GM10266 (cell line): ENCODE measurements at regions not wholly inside any gene's neighbourhood (a gene's known extent, or its start where the extent isn't known, plus 50 kb on each side); places are given as distances from the start of the nearest gene placed in this dataset.

ENCODE experiments used
- DNase-seq: peaks from one replicate; pipeline ENCODE4 v3.0.0; 2012; ENCODE audit errors: extremely low spot score
- TF ChIP-seq, protein P1 (sequence below): IDR thresholded peaks from 2 replicates; pipeline ENCODE4 v1.5.1; 2012; ENCODE audit warnings: mild to moderate bottlenecking, low read depth; ENCODE audit not compliant: control insufficient read depth, insufficient read depth; ENCODE audit errors: missing control alignments

DNA sequence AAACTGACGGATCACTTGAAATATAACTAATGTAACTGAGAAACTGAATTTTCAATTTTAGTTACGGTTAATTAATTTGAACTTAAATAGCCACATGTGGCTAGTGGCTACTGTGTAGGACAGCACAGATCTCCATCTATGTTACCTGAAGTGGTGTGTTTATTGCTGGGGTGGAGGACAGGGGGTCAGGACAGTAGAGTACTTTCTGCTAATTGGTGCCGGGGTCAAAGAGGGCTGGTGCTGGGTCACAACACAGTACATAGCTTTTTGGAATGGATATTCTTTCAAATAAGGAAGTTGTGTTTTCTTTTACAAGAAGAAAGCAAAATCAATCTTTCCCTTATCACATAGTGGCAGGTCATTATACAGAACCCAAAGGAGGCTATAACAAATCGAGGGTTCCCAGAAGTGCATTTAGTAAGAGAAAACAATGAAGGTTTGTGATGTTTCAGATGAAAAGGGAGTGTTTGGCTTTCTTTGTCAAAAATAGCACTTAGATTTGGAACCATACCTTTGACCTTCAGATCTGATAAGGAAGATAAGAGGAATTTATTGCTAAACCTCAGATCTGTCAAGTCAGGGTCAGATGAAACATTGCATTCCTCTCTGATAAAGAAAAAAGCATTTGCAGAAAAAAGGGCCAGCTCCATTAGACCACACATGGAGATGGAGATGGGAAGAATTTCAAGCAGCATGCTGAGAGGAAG lies 384.5 kb downstream of the AASDHPPT start:
- TF ChIP-seq, protein P1, sequence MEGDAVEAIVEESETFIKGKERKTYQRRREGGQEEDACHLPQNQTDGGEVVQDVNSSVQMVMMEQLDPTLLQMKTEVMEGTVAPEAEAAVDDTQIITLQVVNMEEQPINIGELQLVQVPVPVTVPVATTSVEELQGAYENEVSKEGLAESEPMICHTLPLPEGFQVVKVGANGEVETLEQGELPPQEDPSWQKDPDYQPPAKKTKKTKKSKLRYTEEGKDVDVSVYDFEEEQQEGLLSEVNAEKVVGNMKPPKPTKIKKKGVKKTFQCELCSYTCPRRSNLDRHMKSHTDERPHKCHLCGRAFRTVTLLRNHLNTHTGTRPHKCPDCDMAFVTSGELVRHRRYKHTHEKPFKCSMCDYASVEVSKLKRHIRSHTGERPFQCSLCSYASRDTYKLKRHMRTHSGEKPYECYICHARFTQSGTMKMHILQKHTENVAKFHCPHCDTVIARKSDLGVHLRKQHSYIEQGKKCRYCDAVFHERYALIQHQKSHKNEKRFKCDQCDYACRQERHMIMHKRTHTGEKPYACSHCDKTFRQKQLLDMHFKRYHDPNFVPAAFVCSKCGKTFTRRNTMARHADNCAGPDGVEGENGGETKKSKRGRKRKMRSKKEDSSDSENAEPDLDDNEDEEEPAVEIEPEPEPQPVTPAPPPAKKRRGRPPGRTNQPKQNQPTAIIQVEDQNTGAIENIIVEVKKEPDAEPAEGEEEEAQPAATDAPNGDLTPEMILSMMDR = no peak
- no peak for DNase-seq

DNA sequence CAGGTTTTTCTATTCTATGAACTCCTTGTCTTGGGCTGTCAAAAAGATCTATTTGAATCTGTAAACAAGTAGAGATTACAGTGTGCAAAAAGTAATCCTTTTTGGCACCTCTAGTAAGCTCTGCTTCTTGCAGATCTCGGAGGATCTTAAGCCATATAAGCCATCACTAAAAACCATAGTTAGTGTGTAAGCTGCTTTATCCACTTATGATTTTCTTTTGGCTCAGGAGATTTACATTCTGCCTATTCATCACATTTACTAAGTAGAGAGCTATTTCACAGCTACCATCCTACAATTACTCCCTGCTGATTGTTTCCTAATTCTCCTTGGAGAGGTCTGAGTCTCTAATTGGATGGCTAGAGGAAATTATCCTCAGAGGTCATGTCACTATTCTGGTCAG lies 385.7 kb downstream of the AASDHPPT start:
- TF ChIP-seq, protein P1 = no peak
- DNase-seq = no peak

DNA sequence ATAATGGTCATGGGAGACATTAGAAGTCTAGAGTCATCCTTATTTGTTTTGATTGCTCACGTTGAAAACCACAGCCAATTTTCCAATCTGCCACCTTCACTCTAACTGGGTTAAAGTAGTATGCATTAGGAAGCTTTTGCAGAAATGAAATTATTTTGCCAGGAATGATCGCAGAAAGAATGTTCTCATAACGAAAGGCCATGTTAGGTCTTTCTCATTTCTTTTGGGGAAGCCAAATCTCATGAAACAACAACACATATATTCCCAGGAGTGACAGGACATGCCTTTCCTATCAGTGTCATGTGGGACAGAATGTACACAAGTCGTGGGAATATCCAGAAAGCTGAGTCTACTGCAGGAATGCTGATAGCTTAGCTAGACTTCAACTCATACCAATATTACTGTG lies 386.3 kb downstream of the AASDHPPT start:
- DNase-seq = no peak
- TF ChIP-seq, protein P1 = no peak

DNA sequence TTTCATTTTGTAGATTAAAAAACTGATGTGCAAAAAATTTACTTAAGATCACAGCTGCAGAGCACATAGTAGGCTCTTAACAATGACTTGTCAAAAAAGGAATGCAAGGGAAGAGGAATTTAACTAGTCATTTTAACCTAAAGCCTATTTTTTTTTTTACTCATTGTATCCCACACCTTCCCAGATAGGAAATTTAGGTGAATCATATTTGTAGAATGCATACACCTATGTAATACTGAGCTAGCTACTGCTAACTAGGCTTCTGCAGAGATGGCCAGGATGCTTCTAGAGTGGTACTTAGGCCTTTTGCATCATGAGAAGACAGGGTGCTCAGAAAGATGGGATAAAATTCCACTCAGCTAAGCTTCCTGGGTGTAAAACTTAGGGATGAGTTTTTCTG lies 387.3 kb downstream of the AASDHPPT start:
- TF ChIP-seq, protein P1 = no peak
- DNase-seq = no peak

DNA sequence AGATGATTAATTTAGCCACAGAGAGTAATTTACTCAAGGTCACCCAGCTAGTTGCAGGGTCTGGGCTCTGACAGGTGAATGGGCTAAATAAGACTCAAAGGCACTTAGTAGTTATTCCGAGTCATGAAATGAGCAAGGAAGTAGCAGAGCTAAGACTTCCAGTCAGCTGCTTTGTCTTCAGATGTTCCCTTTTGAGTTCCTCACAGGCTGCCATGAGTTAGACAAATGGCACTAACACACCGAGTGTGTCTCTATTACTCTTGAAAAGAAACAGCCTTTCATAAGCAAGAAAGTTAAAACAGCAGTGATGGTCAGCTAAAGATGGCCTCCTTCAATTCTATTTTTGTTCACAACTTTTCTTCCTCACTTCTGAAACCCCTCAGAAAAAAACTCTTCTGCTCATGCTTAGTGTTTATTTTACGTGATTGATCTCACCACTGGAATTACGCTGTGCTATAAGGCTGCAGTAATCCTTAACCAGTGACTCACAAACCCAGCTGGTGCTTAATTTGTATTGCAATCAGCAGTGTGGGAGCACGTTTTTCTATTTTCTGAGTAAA lies 389.1 kb downstream of the AASDHPPT start:
- TF ChIP-seq, protein P1 = no peak
- no peak for DNase-seq

DNA sequence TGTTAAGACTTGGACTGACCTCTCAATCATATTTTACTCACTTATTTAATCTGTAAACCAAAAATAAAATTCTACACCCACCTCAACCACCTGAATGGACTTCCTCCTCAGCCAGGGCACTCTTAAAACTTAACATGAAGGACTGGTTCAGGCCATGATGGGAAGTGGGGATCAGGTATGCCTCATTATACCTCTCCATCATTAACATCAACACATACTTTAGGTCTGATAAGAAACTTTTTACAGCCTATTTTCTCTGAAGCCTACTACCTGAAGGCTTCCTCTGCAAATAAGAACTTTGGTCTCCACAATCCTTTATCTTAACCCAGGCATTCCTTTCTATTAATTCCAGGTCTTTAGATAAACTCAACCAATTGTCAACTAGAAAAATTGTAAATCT lies 390.0 kb downstream of the AASDHPPT start:
- DNase-seq = no peak
- TF ChIP-seq, protein P1 = no peak

DNA sequence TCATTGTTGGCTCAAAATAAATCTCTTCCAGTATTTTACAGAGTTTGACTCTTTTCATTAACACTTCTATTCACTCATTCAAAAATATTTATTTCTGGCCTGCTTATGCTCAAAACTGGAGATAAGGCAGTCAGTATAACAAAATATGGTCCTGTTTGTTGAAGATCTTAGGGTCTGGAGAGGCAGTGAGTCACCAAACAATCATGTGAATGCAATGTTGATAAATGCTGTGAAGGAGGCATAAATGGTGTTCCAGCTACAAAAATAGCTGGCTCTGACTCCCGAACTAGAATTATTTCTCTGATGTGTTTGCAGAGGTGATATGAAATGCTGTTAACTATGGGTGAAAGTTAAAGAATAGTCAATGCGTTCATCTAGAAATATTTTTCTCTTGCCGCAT lies 390.6 kb downstream of the AASDHPPT start:
- no peak for DNase-seq
- TF ChIP-seq, protein P1 = no peak
